MM.1S (cell line): ENCODE measurements at regions not wholly inside any gene's neighbourhood (a gene's known extent, or its start where the extent isn't known, plus 50 kb on each side); places are given as distances from the start of the nearest gene placed in this dataset.

Experiments used
- DNase-seq: peaks from one replicate; pipeline ENCODE4 v3.0.0-alpha.2; 2015
- H2AFZ ChIP-seq: fragments of 300-600 bp; sonication (generic); 2 replicates; pipeline ENCODE4 v1.6.0; 2016; ENCODE audit warnings: antibody characterized with exemption, low read length
- H3F3A ChIP-seq: fragments of 300-600 bp; sonication (generic); 2 replicates; pipeline ENCODE4 v1.6.1; 2016; ENCODE audit warnings: mild to moderate bottlenecking, antibody characterized with exemption, low read length, moderate library complexity, mixed read lengths; ENCODE audit not compliant: insufficient read depth
- H3K27ac ChIP-seq: fragments of 300-600 bp; sonication (generic); 2 replicates; pipeline ENCODE4 v1.5.1; 2016; ENCODE audit warnings: mild to moderate bottlenecking, low read length
- H3K27me3 ChIP-seq: fragments of 300-600 bp; sonication (generic); replicated peaks from 2 replicates; pipeline ENCODE4 v1.6.0; 2016; ENCODE audit warnings: low read length; ENCODE audit not compliant: insufficient read depth
- H3K36me3 ChIP-seq: fragments of 300-600 bp; sonication (generic); replicated peaks from 2 replicates; pipeline ENCODE4 v1.6.1; 2016; ENCODE audit warnings: mild to moderate bottlenecking, low read length, mixed read lengths; ENCODE audit not compliant: insufficient read depth
- H3K4me1 ChIP-seq: fragments of 300-600 bp; sonication (generic); 2 replicates; pipeline ENCODE4 v1.6.1; 2016; ENCODE audit warnings: low read length, mixed read lengths
- H3K4me2 ChIP-seq: fragments of 300-600 bp; sonication (generic); 2 replicates; pipeline ENCODE4 v1.6.0; 2016; ENCODE audit warnings: low read depth, low read length
- H3K4me3 ChIP-seq: fragments of 300-600 bp; sonication (generic); 2 replicates; pipeline ENCODE4 v1.5.1; 2016; ENCODE audit warnings: low read length, mixed read lengths
- H3K79me2 ChIP-seq: fragments of 300-600 bp; sonication (generic); 2 replicates; pipeline ENCODE4 v1.6.1; 2016; ENCODE audit warnings: mixed run types, low read length, mixed read lengths
- H3K9ac ChIP-seq: fragments of 300-600 bp; sonication (generic); 2 replicates; pipeline ENCODE4 v1.6.1; 2016; ENCODE audit warnings: low read length, mixed read lengths
- H3K9me2 ChIP-seq: fragments of 300-600 bp; sonication (generic); replicated peaks from 2 replicates; pipeline ENCODE4 v1.6.1; 2016; ENCODE audit warnings: mild to moderate bottlenecking, low read length, mixed read lengths; ENCODE audit not compliant: insufficient read depth
- H3K9me3 ChIP-seq: fragments of 300-600 bp; sonication (generic); replicated peaks from 2 replicates; pipeline ENCODE4 v1.6.1; 2016; ENCODE audit warnings: mild to moderate bottlenecking, low read length, mixed read lengths; ENCODE audit not compliant: insufficient read depth
- H4K20me1 ChIP-seq: fragments of 300-600 bp; sonication (generic); 2 replicates; pipeline ENCODE4 v1.6.1; 2016; ENCODE audit warnings: mild to moderate bottlenecking, low read length, moderate library complexity, mixed read lengths; ENCODE audit not compliant: insufficient read depth
- EZH2 ChIP-seq: fragments of 300-600 bp; sonication (generic); optimal IDR thresholded peaks from 2 replicates; pipeline ENCODE3; 2017; ENCODE audit warnings: low read depth, mild to moderate bottlenecking, antibody characterized with exemption, low read length, mixed read lengths
- EZH2phosphoT487 ChIP-seq: fragments of 300-600 bp; sonication (generic); IDR thresholded peaks from 2 replicates; pipeline ENCODE4 v1.6.1; 2018; ENCODE audit warnings: antibody characterized with exemption, low read length
- TF ChIP-seq, protein P1 (sequence below): fragments of 300-600 bp; sonication (generic); IDR thresholded peaks from 2 replicates; pipeline ENCODE4 v1.5.1; 2016; ENCODE audit warnings: antibody characterized with exemption, low read length, mixed read lengths

DNA sequence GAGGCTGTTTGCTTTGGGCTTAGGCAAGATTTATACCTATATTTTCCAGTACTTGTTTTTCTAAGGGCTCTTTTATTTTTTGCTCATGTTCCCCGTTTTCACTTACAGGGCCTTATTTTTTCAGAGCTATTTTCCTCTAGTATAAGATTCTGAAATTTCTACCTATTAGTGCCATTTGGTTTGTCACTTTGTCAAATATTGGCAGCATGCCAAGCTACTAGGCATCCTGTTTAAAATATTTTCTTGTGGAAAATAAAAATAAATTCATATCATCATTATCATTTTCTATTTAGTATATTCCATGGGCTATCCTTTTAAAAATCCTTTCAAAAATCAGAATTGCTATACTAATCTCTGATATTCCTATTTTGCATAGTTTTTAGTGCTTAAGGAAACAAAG is 64.8 kb upstream of the CHST9 start:
- Histone ChIP-seq H3F3A (no peaks in the 10 kb centered on the region), H3K4me3 (no peak overlapping the region), H3K4me2 (no peak overlapping the region), H3K9me2 (no peaks in the 10 kb centered on the region), H3K9ac (no peak overlapping the region), H3K27me3 (no peaks in the 10 kb centered on the region), H3K79me2 (no peaks in the 10 kb centered on the region), H2AFZ (no peak overlapping the region), H3K36me3 (no peaks in the 10 kb centered on the region), H3K4me1 (no peaks in the 10 kb centered on the region), H3K27ac (no peak overlapping the region), H3K9me3 (no peaks in the 10 kb centered on the region), H4K20me1 (no peaks in the 10 kb centered on the region)
- TF ChIP-seq EZH2phosphoT487 (no peak), EZH2 (no peak)
- TF ChIP-seq, protein P1, sequence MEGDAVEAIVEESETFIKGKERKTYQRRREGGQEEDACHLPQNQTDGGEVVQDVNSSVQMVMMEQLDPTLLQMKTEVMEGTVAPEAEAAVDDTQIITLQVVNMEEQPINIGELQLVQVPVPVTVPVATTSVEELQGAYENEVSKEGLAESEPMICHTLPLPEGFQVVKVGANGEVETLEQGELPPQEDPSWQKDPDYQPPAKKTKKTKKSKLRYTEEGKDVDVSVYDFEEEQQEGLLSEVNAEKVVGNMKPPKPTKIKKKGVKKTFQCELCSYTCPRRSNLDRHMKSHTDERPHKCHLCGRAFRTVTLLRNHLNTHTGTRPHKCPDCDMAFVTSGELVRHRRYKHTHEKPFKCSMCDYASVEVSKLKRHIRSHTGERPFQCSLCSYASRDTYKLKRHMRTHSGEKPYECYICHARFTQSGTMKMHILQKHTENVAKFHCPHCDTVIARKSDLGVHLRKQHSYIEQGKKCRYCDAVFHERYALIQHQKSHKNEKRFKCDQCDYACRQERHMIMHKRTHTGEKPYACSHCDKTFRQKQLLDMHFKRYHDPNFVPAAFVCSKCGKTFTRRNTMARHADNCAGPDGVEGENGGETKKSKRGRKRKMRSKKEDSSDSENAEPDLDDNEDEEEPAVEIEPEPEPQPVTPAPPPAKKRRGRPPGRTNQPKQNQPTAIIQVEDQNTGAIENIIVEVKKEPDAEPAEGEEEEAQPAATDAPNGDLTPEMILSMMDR: no peak
- DNase-seq: no peak

DNA sequence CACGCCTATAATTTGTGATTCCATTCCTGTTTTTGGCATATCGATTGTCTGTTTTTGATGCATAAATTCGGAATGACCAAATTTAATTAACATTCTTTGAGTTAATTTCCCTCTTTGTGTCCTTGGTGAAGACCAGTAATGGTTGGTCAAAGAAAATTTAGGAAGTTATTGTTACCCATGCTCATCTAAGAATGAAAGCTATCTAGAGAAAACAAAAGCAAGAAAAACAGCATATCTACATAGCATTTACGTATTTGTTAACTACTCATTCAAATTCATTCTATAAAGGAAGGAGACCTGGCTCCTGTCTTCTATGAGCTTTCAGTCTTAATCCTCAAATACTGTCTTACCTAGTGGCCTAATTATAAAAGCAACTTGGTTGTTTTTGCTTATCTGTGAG is 59.2 kb upstream of the CHST9 start:
- no peak for DNase-seq
- Histone ChIP-seq H3K9me3 (no peaks in the 10 kb centered on the region), H3F3A (no peaks in the 10 kb centered on the region), H3K79me2 (no peaks in the 10 kb centered on the region), H3K9ac (no peak overlapping the region), H3K4me3 (no peak overlapping the region), H2AFZ (no peak overlapping the region), H3K27ac (no peak overlapping the region), H4K20me1 (no peaks in the 10 kb centered on the region), H3K9me2 (no peaks in the 10 kb centered on the region), H3K36me3 (no peaks in the 10 kb centered on the region), H3K4me1 (no peaks in the 10 kb centered on the region), H3K4me2 (no peak overlapping the region), H3K27me3 (no peaks in the 10 kb centered on the region)
- TF ChIP-seq EZH2 (no peak), EZH2phosphoT487 (no peak)
- TF ChIP-seq, protein P1: no peak

DNA sequence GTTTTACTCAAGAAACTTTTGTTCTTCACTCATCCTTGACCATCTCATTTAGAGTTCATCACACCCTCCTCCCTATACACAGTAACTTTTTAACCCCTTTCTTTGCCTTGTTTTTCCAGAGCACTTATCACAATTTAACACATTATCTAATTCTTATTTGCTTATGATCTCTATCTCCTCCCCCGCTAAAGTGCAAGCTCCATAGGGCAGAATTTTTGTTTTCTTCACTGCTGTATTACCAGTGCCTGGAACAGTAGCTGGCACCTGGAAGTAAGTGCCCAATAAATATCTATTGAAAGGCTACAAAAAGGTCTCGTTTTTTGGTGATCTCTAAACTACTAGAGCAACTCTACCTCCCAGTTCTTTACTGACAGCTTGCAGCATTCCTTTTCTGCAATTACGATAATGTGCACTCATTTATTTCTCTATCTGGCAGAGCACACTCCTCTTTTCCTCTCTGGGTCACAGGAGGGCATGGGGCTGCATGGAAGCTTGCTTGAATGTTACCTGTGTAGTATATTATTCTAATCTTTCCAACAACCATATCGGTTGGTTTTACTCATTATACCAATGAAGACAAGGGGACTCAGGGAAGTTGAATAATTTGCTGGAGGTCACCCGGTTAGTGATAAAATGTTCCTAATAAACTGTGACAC is 57.4 kb upstream of the CHST9 start:
- no peak overlapping the region for H3K27ac ChIP-seq
- H2AFZ ChIP-seq: no peak overlapping the region
- no peak overlapping the region for H3K4me3 ChIP-seq
- no peaks in the 10 kb centered on the region for H3K36me3 ChIP-seq
- no peak overlapping the region for H3K9ac ChIP-seq
- no peaks in the 10 kb centered on the region for H3F3A ChIP-seq
- TF ChIP-seq, protein P1: no peak
- TF ChIP-seq EZH2 (no peak), EZH2phosphoT487 (no peak)
- no peaks in the 10 kb centered on the region for H3K4me1 ChIP-seq
- H3K79me2 ChIP-seq: no peaks in the 10 kb centered on the region
- no peaks in the 10 kb centered on the region for H3K9me2 ChIP-seq
- DNase-seq: no peak
- H3K27me3 ChIP-seq: no peaks in the 10 kb centered on the region
- no peaks in the 10 kb centered on the region for H4K20me1 ChIP-seq
- no peaks in the 10 kb centered on the region for H3K9me3 ChIP-seq
- H3K4me2 ChIP-seq: no peak overlapping the region
